Loucy (cell line): ENCODE measurements at regions not wholly inside any gene's neighbourhood (a gene's known extent, or its start where the extent isn't known, plus 50 kb on each side); places are given as distances from the start of the nearest gene placed in this dataset.
A peak's percentile ranks its signal among the peaks of the same experiment; 100 is the strongest.

Source experiments
- H2AFZ ChIP-seq: fragments of 200-600 bp; sonication (generic); 2 replicates; pipeline ENCODE4 v1.6.0; 2016; ENCODE audit warnings: antibody characterized with exemption, mild to moderate bottlenecking, low read length, moderate library complexity
- H3F3A ChIP-seq: fragments of 200-600 bp; 2 replicates; pipeline ENCODE4 v1.6.0; 2016; ENCODE audit warnings: antibody characterized with exemption, low read depth, mild to moderate bottlenecking
- H3K27me3 ChIP-seq: fragments of 200-600 bp; sonication (generic); 2 replicates; pipeline ENCODE4 v1.6.1; 2014; ENCODE audit warnings: low read length, mild to moderate bottlenecking; ENCODE audit not compliant: insufficient read depth, poor library complexity, severe bottlenecking
- H3K36me3 ChIP-seq: fragments of 200-600 bp; sonication (generic); 2 replicates; pipeline ENCODE4 v1.6.1; 2016; ENCODE audit warnings: low read length; ENCODE audit not compliant: insufficient read depth
- H3K4me1 ChIP-seq: fragments of 200-600 bp; sonication (generic); 2 replicates; pipeline ENCODE4 v1.5.1; 2014; ENCODE audit warnings: low read length, mild to moderate bottlenecking; ENCODE audit not compliant: insufficient read depth, poor library complexity, severe bottlenecking
- H3K4me2 ChIP-seq: fragments of 200-600 bp; sonication (generic); 2 replicates; pipeline ENCODE4 v1.6.0; 2014; ENCODE audit warnings: antibody characterized with exemption, low read length, low read depth, mild to moderate bottlenecking; ENCODE audit not compliant: poor library complexity, severe bottlenecking
- H3K4me3 ChIP-seq: fragments of 200-600 bp; sonication (generic); 2 replicates; pipeline ENCODE4 v1.5.1; 2014; ENCODE audit warnings: low read length, mild to moderate bottlenecking, mixed read lengths; ENCODE audit not compliant: poor library complexity, severe bottlenecking
- H3K79me2 ChIP-seq: fragments of 200-600 bp; sonication (generic); 2 replicates; pipeline ENCODE4 v1.6.1; 2014; ENCODE audit warnings: low read length; ENCODE audit not compliant: insufficient read depth
- H3K9ac ChIP-seq: fragments of 200-600 bp; sonication (generic); 2 replicates; pipeline ENCODE4 v1.6.0; 2014; ENCODE audit warnings: mild to moderate bottlenecking, low read depth, low read length, moderate library complexity; ENCODE audit not compliant: poor library complexity, severe bottlenecking
- H3K9me2 ChIP-seq: fragments of 200-600 bp; sonication (generic); replicated peaks from 2 replicates; pipeline ENCODE4 v1.6.1; 2016; ENCODE audit warnings: low read depth, low read length, mixed read lengths
- H3K9me3 ChIP-seq: fragments of 200-600 bp; sonication (generic); 2 replicates; pipeline ENCODE4 v1.6.1; 2014; ENCODE audit warnings: mild to moderate bottlenecking, antibody characterized with exemption, low read length, low read depth; ENCODE audit not compliant: insufficient read depth
- H4K20me1 ChIP-seq: fragments of 200-600 bp; sonication (generic); 2 replicates; pipeline ENCODE4 v1.6.0; 2014; ENCODE audit warnings: antibody characterized with exemption, low read length, mild to moderate bottlenecking; ENCODE audit not compliant: insufficient read depth, poor library complexity, severe bottlenecking
- CTCF ChIP-seq: fragments of 200-600 bp; sonication (generic); conservative IDR thresholded peaks from 2 replicates; pipeline ENCODE4 v1.5.1; 2014; ENCODE audit warnings: mild to moderate bottlenecking, antibody characterized with exemption, low read length
- EZH2phosphoT487 ChIP-seq: fragments of 200-600 bp; IDR thresholded peaks from 2 replicates; pipeline ENCODE4 v1.6.1; 2018; ENCODE audit warnings: antibody characterized with exemption, mild to moderate bottlenecking, moderate library complexity, borderline replicate concordance

DNA sequence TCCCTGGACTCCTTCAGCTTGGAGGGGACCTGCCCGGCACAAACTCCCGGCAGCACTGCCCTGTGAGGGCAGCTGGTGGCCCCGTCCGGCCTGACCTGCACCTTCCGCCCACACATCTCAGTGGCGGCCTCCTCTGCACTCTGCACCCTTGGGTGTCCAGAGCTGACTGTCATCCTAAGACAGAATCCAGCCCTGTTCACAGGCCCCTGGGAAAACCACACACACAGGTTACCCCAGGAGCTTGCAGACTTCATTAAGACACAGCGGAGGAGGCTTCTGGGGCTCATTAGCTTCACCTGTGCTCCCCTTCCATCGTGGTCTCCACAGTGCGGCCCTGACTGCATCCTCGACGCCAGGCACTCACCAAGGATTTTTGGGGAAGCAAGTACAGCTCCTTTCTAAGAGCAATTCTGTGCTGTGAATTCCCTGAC, 51.5 kb upstream of the SHH start:
- no peak for TF ChIP-seq CTCF
- no peak for TF ChIP-seq EZH2phosphoT487
- no peak overlapping the region for H3K4me3 ChIP-seq
- no peaks in the 10 kb centered on the region for H3K79me2 ChIP-seq
- no peaks in the 10 kb centered on the region for H3K36me3 ChIP-seq
- no peaks in the 10 kb centered on the region for H3F3A ChIP-seq
- no peaks in the 10 kb centered on the region for H3K4me1 ChIP-seq
- no peaks in the 10 kb centered on the region for H3K27me3 ChIP-seq
- no peaks in the 10 kb centered on the region for H4K20me1 ChIP-seq
- H3K9me3 ChIP-seq, result no peaks in the 10 kb centered on the region; the same call in 1 of the 2 replicates
- H3K9me2 ChIP-seq, result no peaks in the 10 kb centered on the region
- H2AFZ ChIP-seq, result no peak overlapping the region
- no peak overlapping the region for H3K4me2 ChIP-seq
- no peak overlapping the region for H3K9ac ChIP-seq

DNA sequence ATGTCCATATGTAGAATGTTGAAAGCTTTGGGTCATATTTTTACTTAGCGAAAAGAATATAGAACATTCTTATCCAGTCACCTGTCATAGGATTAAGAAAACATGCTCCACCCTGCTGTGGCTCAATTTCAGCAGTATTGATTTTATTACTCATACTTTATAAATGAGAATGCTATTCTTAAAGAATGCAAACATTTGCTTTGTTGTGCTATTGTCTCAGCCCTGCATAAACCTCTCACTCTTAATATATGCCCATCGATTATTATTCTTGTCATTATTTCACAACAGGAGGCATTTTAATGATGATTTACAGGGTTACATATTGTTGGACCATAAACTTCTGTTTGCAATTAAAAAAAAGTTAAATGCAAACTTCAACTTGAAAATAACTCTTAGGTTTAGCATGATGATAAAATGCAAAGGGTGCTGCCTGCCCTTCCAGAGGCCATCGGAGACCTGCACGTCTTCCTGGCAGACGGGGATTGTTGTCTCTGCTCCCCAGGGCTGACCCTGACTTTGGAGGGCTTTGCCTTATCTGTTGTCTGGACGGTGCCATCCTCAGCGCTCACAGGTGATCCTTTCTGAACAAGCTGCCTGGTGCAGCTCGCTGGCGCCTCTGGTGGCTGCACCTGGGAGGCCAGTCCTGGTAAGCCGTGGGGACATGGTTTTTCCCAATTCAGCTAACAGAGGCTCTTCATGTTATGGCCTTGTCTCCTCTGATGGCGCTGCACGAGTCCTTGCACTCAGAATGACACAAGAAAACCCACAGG, 50.0 kb upstream of the SHH start:
- Histone ChIP-seq H3K27me3 (no peaks in the 10 kb centered on the region), H3F3A (no peaks in the 10 kb centered on the region), H3K36me3 (no peaks in the 10 kb centered on the region), H3K4me1 (no peaks in the 10 kb centered on the region), H3K4me2 (no peak overlapping the region), H3K9me2 (no peaks in the 10 kb centered on the region), H2AFZ (no peak overlapping the region), H3K4me3 (no peak overlapping the region), H4K20me1 (no peaks in the 10 kb centered on the region), H3K79me2 (no peaks in the 10 kb centered on the region), H3K9ac (no peak overlapping the region), H3K9me3 (no peaks in the 10 kb centered on the region; the same call in 1 of the 2 replicates)
- peak; percentile 34; the same call in 1 of the 2 replicates for TF ChIP-seq CTCF
- TF ChIP-seq EZH2phosphoT487, result no peak
